GM12878 (cell line): ENCODE measurements at regions not wholly inside any gene's neighbourhood (a gene's known extent, or its start where the extent isn't known, plus 50 kb on each side); places are given as distances from the start of the nearest gene placed in this dataset.

ENCODE experiments used
- ATAC-seq: fragments of 200-7000 bp; cut with Tn5 transposase; 3 replicates; pipeline ENCODE4 v1.9.1; 2020; ENCODE audit warnings: mild to moderate bottlenecking, moderate library complexity
- BruUV-seq: library from RNA; stranded (reverse); fragments of 400-500 nt; replicated peaks from 2 replicates; lab custom pipeline; 2021; lab: Mats Ljungman, UMichigan
- CTCF ChIA-PET: fragments of 300-600 bp; sonication (Branson Sonifier 250); formaldehyde crosslinking; extraction: SDS; loops from one replicate; lab custom pipeline; 2021; ENCODE audit warnings: inconsistent platforms; lab: Yijun Ruan, JAX
- POLR2A ChIA-PET: fragments of 350-600 bp; formaldehyde crosslinking; extraction: SDS; loops from one replicate; lab custom pipeline; 2021; ENCODE audit warnings: inconsistent platforms; lab: Charles Lee
- RAD21 ChIA-PET: fragments of 300-600 bp; sonication (Branson Sonifier 250); formaldehyde crosslinking; loops from one replicate; lab custom pipeline; 2023; ENCODE audit warnings: antibody characterized with exemption; ENCODE audit not compliant: unreplicated experiment; lab: Charles Lee
- SMC1A ChIA-PET: fragments of 300-600 bp; sonication (Branson Sonifier 250); formaldehyde crosslinking; loops from one replicate; lab custom pipeline; 2023; ENCODE audit not compliant: unreplicated experiment, uncharacterized antibody; lab: Charles Lee
- DNase-seq: peaks from one replicate; pipeline ENCODE4 v3.0.0-alpha.2; 2011; ENCODE audit warnings: low read depth, low spot score
- FAIRE-seq: peaks from 3 replicates; lab custom pipeline; 2011; peaks lifted over from hg19 to GRCh38; lab: Jason Lieb, UNC
- H2AFZ ChIP-seq: 2 replicates; pipeline ENCODE4 v1.6.0; 2011; ENCODE audit warnings: low read depth, low read length, control low read depth; ENCODE audit not compliant: control insufficient read depth
- H3K27ac ChIP-seq: 2 replicates; pipeline ENCODE4 v1.5.1; 2011; ENCODE audit warnings: control low read depth; ENCODE audit not compliant: control insufficient read depth, insufficient read depth
- H3K27me3 ChIP-seq, 2 experiments: replicated peaks in 1 of 2; 2 replicates each; pipeline versions ENCODE4 v1.6.0 to v1.6.1; 2011; ENCODE audit warnings: low read length in 1 of 2; ENCODE audit not compliant: control insufficient read depth in 2 of 2, insufficient read depth in 2 of 2
- H3K36me3 ChIP-seq, 2 experiments: 2 replicates each; pipeline ENCODE4 v1.5.1; 2011; ENCODE audit warnings: low read length in 1 of 2; ENCODE audit not compliant: control insufficient read depth in 2 of 2, insufficient read depth in 2 of 2
- H3K4me1 ChIP-seq: 2 replicates; pipeline ENCODE4 v1.6.1; 2011; ENCODE audit warnings: mild to moderate bottlenecking, low read length, moderate library complexity, mixed read lengths; ENCODE audit not compliant: control insufficient read depth, insufficient read depth
- H3K4me2 ChIP-seq: 2 replicates; pipeline ENCODE4 v1.6.0; 2011; ENCODE audit warnings: control low read depth; ENCODE audit not compliant: control insufficient read depth, insufficient read depth
- H3K4me3 ChIP-seq: fragments of 200-600 bp; sonication (generic); 2 replicates; pipeline ENCODE4 v1.5.1; 2016
- H3K79me2 ChIP-seq: 2 replicates; pipeline ENCODE4 v1.6.0; 2011; ENCODE audit warnings: low read length; ENCODE audit not compliant: control insufficient read depth, insufficient read depth
- H3K9ac ChIP-seq: 2 replicates; pipeline ENCODE4 v1.8.0; 2011; ENCODE audit warnings: low read length, control low read depth, mixed read lengths; ENCODE audit not compliant: control insufficient read depth, insufficient read depth
- H3K9me3 ChIP-seq: replicated peaks from 3 replicates; pipeline ENCODE4 v1.5.1; 2011; ENCODE audit warnings: mild to moderate bottlenecking, low read length; ENCODE audit not compliant: control insufficient read depth, insufficient read depth
- H4K20me1 ChIP-seq: 2 replicates; pipeline ENCODE4 v1.6.0; 2011; ENCODE audit not compliant: control insufficient read depth, insufficient read depth
- ZNF687 ChIP-seq: fragments of 450-650 bp; IDR thresholded peaks from 2 replicates; pipeline ENCODE4 v1.6.1; 2017; ENCODE audit warnings: mild to moderate bottlenecking, moderate library complexity
- WGBS: methylation state at CpG from one replicate; pipeline ENCODE4 v1.1.6; 2016; ENCODE audit warnings: low lambda C conversion rate; ENCODE audit not compliant: insufficient replicate concordance, insufficient coverage; ENCODE audit errors: missing lambda C conversion rate; 5-methylcytosine and 5-hydroxymethylcytosine counted together
- in situ Hi-C: fragments of 300-500 bp; cut with MboI; formaldehyde crosslinking; loops from 9 replicates; pipeline ENCODE4 v1.14.3; 2018; ENCODE audit warnings: mixed read lengths
- intact Hi-C: fragments of 100-400 bp; cut with micrococcal nuclease; formaldehyde crosslinking; loops from one replicate; pipeline ENCODE4 v1.14.2; 2022; ENCODE audit not compliant: unreplicated experiment

GRCh38 chr14:105899657-105900397 is 373.4 kb downstream of the TMEM121 start:
- SMC1A ChIA-PET, result no interaction called here
- CTCF ChIA-PET, result no interaction called here
- no peak overlapping the region for H3K9ac ChIP-seq
- no peak overlapping the region for H3K4me2 ChIP-seq
- H3K79me2 ChIP-seq, result peaks cover 21% of the 10 kb centered on the region
- H3K27me3 ChIP-seq, result no peaks in the 10 kb centered on the region
- no peaks in the 10 kb centered on the region for H3K36me3 ChIP-seq
- in situ Hi-C loops (no loop called here), intact Hi-C loops (no loop called here)
- BruUV-seq, result no TSS peak
- no peak overlapping the region for H3K4me3 ChIP-seq
- no peaks in the 10 kb centered on the region for H4K20me1 ChIP-seq
- DNase-seq, result no peak
- no peak overlapping the region for H2AFZ ChIP-seq
- WGBS, result no CpG with 5 or more reads among the region's 11 CpGs
- H3K4me1 ChIP-seq, result no peaks in the 10 kb centered on the region
- FAIRE-seq, result no peak
- RAD21 ChIA-PET, result no interaction called here
- no peak for TF ChIP-seq ZNF687
- TF ChIP-seq, all 136 proteins: peak for 0
- Histone ChIP-seq H3K9me3 (no peaks in the 10 kb centered on the region), H3K27ac (no peak overlapping the region)
- POLR2A ChIA-PET, result no interaction called here
- no peak for ATAC-seq
